ENCODE measurements at regions not wholly inside any gene's neighbourhood (a gene's known extent, or its start where the extent isn't known, plus 50 kb on each side); places are given as distances from the start of the nearest gene placed in this dataset.

GRCh38 chr15:95598251-95598855 lies 732.1 kb upstream of the NR2F2 start:
- no peak for TF ChIP-seq USF1 (CRISPR knock-in tag; IDR thresholded peaks at IDR 0.05)
- TF ChIP-seq CTCF (IDR thresholded peaks at IDR 0.05): no peak
- TF ChIP-seq E2F4 (CRISPR knock-in tag; IDR thresholded peaks at IDR 0.05; ENCODE audit: borderline replicate concordance, low read depth): no peak
- no peak for TF ChIP-seq NFYB (CRISPR knock-in tag; conservative IDR thresholded peaks at IDR 0.05; ENCODE audit: low read depth)
- TF ChIP-seq MLX (CRISPR knock-in tag; IDR thresholded peaks at IDR 0.05): no peak
- no peak for TF ChIP-seq CBFB (CRISPR knock-in tag; IDR thresholded peaks at IDR 0.05; ENCODE audit: low read depth)
